ENCODE measurements at regions not wholly inside any gene's neighbourhood (a gene's known extent, or its start where the extent isn't known, plus 50 kb on each side); places are given as distances from the start of the nearest gene placed in this dataset.

DNA sequence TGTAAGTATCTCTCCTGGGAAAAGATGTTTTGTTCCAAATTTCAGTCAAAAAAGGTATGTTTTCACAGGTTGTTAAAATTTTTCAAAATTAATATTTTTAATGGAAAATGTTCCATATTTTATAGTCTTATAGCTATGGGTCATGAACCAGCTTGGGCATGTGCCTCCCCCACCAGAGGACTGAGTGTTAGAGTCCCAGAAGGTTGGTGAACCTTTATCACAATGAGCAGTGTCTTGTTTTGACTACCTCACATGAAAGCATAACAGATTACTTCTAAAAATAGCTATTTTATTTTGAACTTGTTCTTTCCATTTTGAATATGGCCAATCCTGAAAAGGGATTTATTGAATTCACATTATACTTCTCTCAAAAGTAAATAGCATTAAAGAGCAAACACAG lies 112.5 kb upstream of the TSC22D1 start:
- Histone ChIP-seq H3K4me3 (ENCODE audit: extremely low read depth in 1 of 4, insufficient read depth in 2 of 4, low read depth in 3 of 4, low read length in 4 of 4) (no peak overlapping the region), H2BK120ac (replicated peaks; ENCODE audit: low read depth, low read length) (no peak overlapping the region), H3K4me1 (replicated peaks in 1 of 4; ENCODE audit: control insufficient read depth in 3 of 4, insufficient read depth in 4 of 4, low read length in 3 of 4) (no peaks in the 10 kb centered on the region), H3K9me3 (ENCODE audit: insufficient read depth in 2 of 2, low read depth in 1 of 2, low read length in 1 of 2) (0 out of 4 replicates have a peak, but pooled peaks cover 0 to 6% of the 10 kb centered on the region in 2 experiments), H3K79me2 (ENCODE audit: control insufficient read depth in 1 of 2, insufficient read depth in 2 of 2, low read length in 2 of 2) (no peaks in the 10 kb centered on the region), H3K23ac (ENCODE audit: insufficient read length) (no peak overlapping the region), H4K8ac (ENCODE audit: extremely low read depth, insufficient read depth, low read length) (no peak overlapping the region), H4K5ac (ENCODE audit: insufficient read length, low read depth, low read length) (no peak overlapping the region), H3K27ac (ENCODE audit: low read depth, low read length) (no peak overlapping the region), H3K4ac (replicated peaks; ENCODE audit: insufficient read length, low read depth, low read length) (no peak overlapping the region), H3K14ac (ENCODE audit: insufficient read length) (no peak overlapping the region), H2BK20ac (ENCODE audit: low read length) (no peak overlapping the region), H4K91ac (replicated peaks; ENCODE audit: insufficient read length, low read length) (no peak overlapping the region), H2AFZ (ENCODE audit: low read length) (no peak overlapping the region), H3K23me2 (ENCODE audit: low read depth, low read length) (0 out of 2 replicates have a peak, but pooled peaks cover 3% of the 10 kb centered on the region), H3K27me3 (replicated peaks in 1 of 4; ENCODE audit: control insufficient read depth in 3 of 4, extremely low read depth in 1 of 4, insufficient read depth in 3 of 4, low read length in 3 of 4) (no peaks in the 10 kb centered on the region), H2BK15ac (ENCODE audit: low read length) (no peak overlapping the region), H3K9ac (replicated peaks in 1 of 4; ENCODE audit: extremely low read depth in 1 of 4, low read depth in 3 of 4, low read length in 3 of 4) (no peak overlapping the region), H3K56ac (replicated peaks; ENCODE audit: insufficient read length, low read depth, low read length) (no peak overlapping the region), H4K20me1 (replicated peaks in 1 of 2; ENCODE audit: control insufficient read depth in 1 of 2, insufficient read depth in 2 of 2, low read length in 2 of 2) (no peaks in the 10 kb centered on the region), H2BK12ac (ENCODE audit: low read depth, low read length) (no peak overlapping the region), H3K36me3 (ENCODE audit: control insufficient read depth in 2 of 4, insufficient read depth in 4 of 4, low read length in 3 of 4) (no peaks in the 10 kb centered on the region), H2AK5ac (ENCODE audit: low read depth, low read length) (no peak overlapping the region), H3K4me2 (ENCODE audit: insufficient read depth in 1 of 2, low read depth in 2 of 2, low read length in 2 of 2) (no peak overlapping the region), H2BK5ac (ENCODE audit: low read depth, low read length) (no peak overlapping the region), H3K79me1 (ENCODE audit: low read depth, low read length) (no peaks in the 10 kb centered on the region), H3K18ac (ENCODE audit: extremely low read depth, low read length) (no peak overlapping the region)
- DNase-seq (ENCODE audit: low read depth in 1 of 2, low spot score in 2 of 2) (no peak), FAIRE-seq (no peak)
- POLR2A ChIA-PET (ENCODE audit: partially characterized antibody), result interaction anchor here (1.3 kb wide), 1 partner anchor 97 kb away, joined by 3 read pairs; no protein-coding TSS in a partner anchor
- CTCF ChIA-PET (ENCODE audit: partially characterized antibody), result interaction anchor here (1.2 kb wide), 1 partner anchor 48 kb away, joined by 3 read pairs; no protein-coding TSS in a partner anchor
- no peak for TF ChIP-seq CEBPB (IDR thresholded peaks at IDR 0.05; ENCODE audit: low read depth, low read length)
- TF ChIP-seq RNF2 (IDR thresholded peaks at IDR 0.05; ENCODE audit: borderline replicate concordance, low read depth, low read length, missing control alignments, poor library complexity, severe bottlenecking), result no peak
- TF ChIP-seq SRF (IDR thresholded peaks at IDR 0.05; ENCODE audit: low read depth, low read length), result no peak
- no peak for TF ChIP-seq GABPA (IDR thresholded peaks at IDR 0.05; ENCODE audit: borderline replicate concordance, insufficient read depth, low read length)
- no peak for TF ChIP-seq EP300 (IDR thresholded peaks at IDR 0.05; ENCODE audit: borderline replicate concordance in 1 of 2, low read depth in 2 of 2, low read length in 2 of 2)
- no peak for TF ChIP-seq HDAC6 (IDR thresholded peaks at IDR 0.05; ENCODE audit: low read depth, low read length)
- TF ChIP-seq CBX5 (IDR thresholded peaks at IDR 0.05; ENCODE audit: low read depth, low read length), result no peak
- TF ChIP-seq CHD1 (IDR thresholded peaks at IDR 0.05; ENCODE audit: low read depth, low read length), result no peak
- TF ChIP-seq ZNF274 (IDR thresholded peaks at IDR 0.05; ENCODE audit: borderline replicate concordance, extremely low read depth, low read length), result no peak
- TF ChIP-seq KDM1A (IDR thresholded peaks at IDR 0.05; ENCODE audit: borderline replicate concordance, low read length), result no peak
- no peak for TF ChIP-seq E2F6 (IDR thresholded peaks at IDR 0.05)
- TF ChIP-seq EZH2 (IDR thresholded peaks at IDR 0.05; ENCODE audit: low read depth, low read length, severe bottlenecking), result no peak
- TF ChIP-seq KDM4A (IDR thresholded peaks at IDR 0.05; ENCODE audit: low read depth, low read length, severe bottlenecking), result no peak
